NT2/D1 (cell line): ENCODE measurements at regions not wholly inside any gene's neighbourhood (a gene's known extent, or its start where the extent isn't known, plus 50 kb on each side); places are given as distances from the start of the nearest gene placed in this dataset.
"Not testable (repeated sequence)": the region's sequence is repeated elsewhere in the genome, so short reads cannot be mapped to it uniquely, and the experiment has no call there.

Source experiments
- DNase-seq: peaks from one replicate; pipeline ENCODE4 v3.0.0-alpha.2; 2011; ENCODE audit warnings: low read depth, low spot score
- H3K27me3 ChIP-seq: 2 replicates; pipeline ENCODE4 v1.6.0; 2011; ENCODE audit warnings: mild to moderate bottlenecking; ENCODE audit not compliant: insufficient read length, insufficient read depth
- H3K36me3 ChIP-seq: 2 replicates; pipeline ENCODE4 v1.6.1; 2011; ENCODE audit warnings: mild to moderate bottlenecking, low read length, mixed read lengths; ENCODE audit not compliant: insufficient read depth, insufficient read length
- H3K4me1 ChIP-seq: 2 replicates; pipeline ENCODE4 v1.5.1; 2011; ENCODE audit not compliant: insufficient read depth, insufficient read length
- H3K4me3 ChIP-seq: 2 replicates; pipeline ENCODE4 v1.5.1; 2011; ENCODE audit warnings: low read depth; ENCODE audit not compliant: insufficient read length
- H3K9ac ChIP-seq: 2 replicates; pipeline ENCODE4 v1.6.0; 2011; ENCODE audit warnings: low read depth; ENCODE audit not compliant: insufficient read length
- H3K9me3 ChIP-seq: 2 replicates; pipeline ENCODE4 v1.5.1; 2011; ENCODE audit warnings: mild to moderate bottlenecking, low read length; ENCODE audit not compliant: insufficient read depth
- SUZ12 ChIP-seq: IDR thresholded peaks from 2 replicates; pipeline ENCODE4 v1.6.1; 2011; ENCODE audit not compliant: insufficient read length, insufficient read depth; ENCODE audit errors: extremely low read depth
- YY1 ChIP-seq: IDR thresholded peaks from 2 replicates; pipeline ENCODE4 v1.6.1; 2011; ENCODE audit not compliant: insufficient read length, insufficient read depth
- ZNF274 ChIP-seq: IDR thresholded peaks from 2 replicates; pipeline ENCODE4 v1.6.1; 2011; ENCODE audit warnings: mild to moderate bottlenecking, low read depth, low read length

DNA sequence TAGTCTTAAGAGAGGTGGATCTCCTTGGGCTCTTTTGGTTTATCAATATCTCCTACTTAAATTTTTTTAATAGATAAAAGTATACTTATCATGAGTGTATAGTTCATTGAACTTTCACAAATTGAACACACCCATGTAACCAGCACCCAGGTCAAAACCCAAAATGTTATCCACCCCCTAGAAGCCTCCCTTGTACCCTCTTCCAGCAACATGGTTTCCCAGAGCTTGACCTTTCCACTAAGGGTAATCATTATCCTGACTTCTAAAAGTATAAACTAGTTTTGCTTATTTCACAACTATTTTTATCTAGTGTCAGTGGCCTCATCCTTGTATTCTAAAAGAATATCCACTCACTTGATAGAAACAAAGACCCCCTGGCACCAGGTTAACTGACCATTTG is 106.8 kb downstream of the MDH1 start:
- Histone ChIP-seq H3K9ac (no peak overlapping the region), H3K27me3 (no peaks in the 10 kb centered on the region), H3K4me3 (no peak overlapping the region), H3K9me3 (no peaks in the 10 kb centered on the region), H3K4me1 (no peaks in the 10 kb centered on the region), H3K36me3 (no peaks in the 10 kb centered on the region)
- no peak for DNase-seq
- TF ChIP-seq SUZ12 (no peak), YY1 (no peak), ZNF274 (no peak)

DNA sequence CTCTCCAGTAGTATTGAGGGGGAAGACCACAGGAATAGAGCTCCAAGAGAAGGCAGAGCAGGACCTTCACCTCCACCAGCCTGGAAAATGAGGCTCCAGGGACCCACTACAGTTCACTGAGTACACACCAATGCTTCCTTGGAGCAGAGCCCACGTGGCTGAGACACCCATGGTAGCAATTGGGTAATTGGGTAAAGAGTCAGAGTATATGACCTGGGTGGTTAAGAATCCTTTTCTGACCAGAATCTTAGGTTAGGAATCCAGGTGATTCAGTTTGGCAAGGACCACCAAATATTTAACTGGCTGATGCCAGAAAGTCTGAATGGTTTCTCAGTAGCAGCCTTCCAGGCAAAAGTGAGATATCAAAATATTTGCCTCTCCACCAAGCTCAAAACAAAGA is 107.7 kb downstream of the MDH1 start:
- no peak overlapping the region for H3K9ac ChIP-seq
- no peak for DNase-seq

GRCh38 chr2:63697160-63697559 is 108.4 kb downstream of the MDH1 start:
- no peak overlapping the region for H3K9ac ChIP-seq
- H3K36me3 ChIP-seq, result no peaks in the 10 kb centered on the region
- H3K27me3 ChIP-seq, result no peaks in the 10 kb centered on the region
- H3K9me3 ChIP-seq, result no peaks in the 10 kb centered on the region
- TF ChIP-seq YY1, result no peak
- no peak for TF ChIP-seq SUZ12
- no peak for TF ChIP-seq ZNF274
- no peak for DNase-seq
- H3K4me1 ChIP-seq, result no peaks in the 10 kb centered on the region
- no peak overlapping the region for H3K4me3 ChIP-seq

More for the DNA sequence above, 107.7 kb downstream of the MDH1 start:
- Histone ChIP-seq H3K36me3 (no peaks in the 10 kb centered on the region), H3K4me1 (no peaks in the 10 kb centered on the region), H3K9me3 (no peaks in the 10 kb centered on the region), H3K27me3 (no peaks in the 10 kb centered on the region), H3K4me3 (no peak overlapping the region)
- TF ChIP-seq YY1 (no peak), SUZ12 (no peak), ZNF274 (no peak)

DNA sequence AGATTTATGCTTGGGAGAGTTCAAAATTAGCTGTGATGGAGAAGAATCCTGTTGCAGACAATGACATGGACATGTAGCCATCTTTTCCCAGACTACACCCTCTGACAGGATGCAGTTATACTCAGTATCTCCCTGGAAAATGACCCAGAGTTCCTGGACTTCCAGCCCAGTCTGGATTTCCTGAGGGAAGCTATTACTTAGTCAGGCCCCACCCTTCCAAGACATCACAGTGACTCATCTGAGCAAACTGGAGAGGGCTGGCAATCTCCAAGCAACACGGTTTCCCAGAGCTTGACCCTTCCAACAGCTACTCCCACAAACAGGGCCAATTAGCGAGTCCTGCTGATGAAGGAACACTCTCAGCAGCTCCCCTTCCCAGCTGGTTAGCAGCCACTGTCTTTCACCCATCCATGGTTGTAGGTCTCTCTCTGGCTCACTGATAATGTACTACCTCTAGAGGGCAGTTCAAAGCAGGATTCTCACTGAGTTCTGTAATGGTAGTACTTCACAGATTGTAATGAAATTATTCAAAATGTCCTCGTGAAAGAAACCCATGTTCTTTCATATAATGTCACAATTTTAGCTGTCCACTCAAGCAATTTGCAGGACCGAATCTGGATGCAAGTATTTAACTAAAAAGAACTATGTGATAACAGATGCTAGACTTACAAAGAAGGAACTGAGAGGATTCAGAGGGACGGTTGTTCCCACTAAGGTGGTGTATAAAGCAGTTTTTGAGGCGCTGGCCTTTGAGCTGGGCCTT is 110.2 kb downstream of the MDH1 start:
- DNase-seq, result peak; percentile 38
- no peaks in the 10 kb centered on the region for H3K36me3 ChIP-seq
- H3K4me3 ChIP-seq, result no peak overlapping the region
- no peaks in the 10 kb centered on the region for H3K9me3 ChIP-seq
- no peaks in the 10 kb centered on the region for H3K27me3 ChIP-seq
- H3K4me1 ChIP-seq, result no peaks in the 10 kb centered on the region
- TF ChIP-seq YY1 (no peak), SUZ12 (no peak), ZNF274 (no peak)
- H3K9ac ChIP-seq, result no peak overlapping the region

DNA sequence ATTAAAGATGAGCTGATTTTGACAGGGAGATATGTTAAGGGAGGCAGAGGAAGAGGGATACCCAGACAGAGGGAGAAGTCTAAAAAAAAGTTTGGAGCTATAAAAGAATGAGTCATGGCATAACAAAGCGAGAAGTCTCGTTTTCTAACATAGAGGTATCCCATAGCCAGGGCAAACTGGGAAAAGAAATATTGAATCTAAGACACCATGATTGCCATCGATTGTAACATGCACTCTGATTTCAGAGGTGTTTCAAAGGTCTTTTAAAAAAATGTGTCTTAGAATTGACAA is 110.7 kb downstream of the MDH1 start:
- no peaks in the 10 kb centered on the region for H3K36me3 ChIP-seq
- no peaks in the 10 kb centered on the region for H3K27me3 ChIP-seq
- no peak for DNase-seq
- no peaks in the 10 kb centered on the region for H3K9me3 ChIP-seq
- H3K4me1 ChIP-seq, result no peaks in the 10 kb centered on the region
- TF ChIP-seq ZNF274, result no peak
- no peak for TF ChIP-seq SUZ12
- no peak for TF ChIP-seq YY1
- H3K9ac ChIP-seq, result no peak overlapping the region
- no peak overlapping the region for H3K4me3 ChIP-seq

GRCh38 chr2:63700271-63700670 is 111.5 kb downstream of the MDH1 start:
- Histone ChIP-seq H3K36me3 (no peaks in the 10 kb centered on the region), H3K4me3 (no peak overlapping the region), H3K4me1 (no peaks in the 10 kb centered on the region), H3K9me3 (no peaks in the 10 kb centered on the region), H3K9ac (no peak overlapping the region), H3K27me3 (no peaks in the 10 kb centered on the region)
- TF ChIP-seq ZNF274 (no peak), SUZ12 (no peak), YY1 (no peak)
- DNase-seq, result no peak

DNA sequence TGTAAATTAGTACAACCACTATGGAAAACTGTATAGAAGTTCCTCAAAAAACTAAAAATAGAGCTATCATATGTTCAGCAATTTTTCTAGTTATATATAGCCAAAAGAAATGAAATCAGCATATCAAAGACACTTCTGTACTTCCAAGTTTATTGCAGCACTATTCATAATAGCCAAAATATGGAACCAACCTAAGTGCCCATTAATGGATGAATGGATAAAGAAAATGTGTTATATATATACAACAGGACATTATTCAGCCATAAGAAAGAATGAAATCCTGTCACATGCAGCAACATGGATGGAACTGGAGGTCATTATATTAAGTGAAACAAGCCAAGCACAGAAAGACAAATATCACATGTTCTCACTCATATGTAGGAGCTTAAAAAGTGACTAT is 112.6 kb downstream of the MDH1 start:
- H3K36me3 ChIP-seq, result no peaks in the 10 kb centered on the region
- TF ChIP-seq ZNF274 (no peak), YY1 (no peak), SUZ12 (no peak)
- no peak for DNase-seq

DNA sequence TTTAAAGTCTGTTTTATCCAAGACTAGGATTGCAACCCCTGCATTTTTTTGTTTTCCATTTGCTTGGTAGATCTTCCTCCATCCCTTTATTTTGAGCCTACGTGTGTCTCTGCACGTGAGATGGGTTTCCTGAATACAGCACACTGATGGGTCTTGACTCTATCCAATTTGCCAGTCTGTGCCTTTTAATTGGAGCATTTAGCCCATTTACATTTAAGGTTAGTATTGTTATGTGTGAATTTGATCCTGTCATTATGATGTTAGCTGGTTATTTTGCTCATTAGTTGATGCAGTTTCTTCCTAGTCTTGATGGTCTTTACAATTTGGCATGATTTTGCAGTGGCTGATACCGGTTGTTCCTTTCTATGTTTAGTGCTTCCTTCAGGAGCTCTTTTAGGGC is 117.3 kb downstream of the MDH1 start:
- H3K27me3 ChIP-seq, H3K36me3 ChIP-seq, H3K4me1 ChIP-seq, H3K9me3 ChIP-seq, H3K9ac ChIP-seq, H3K4me3 ChIP-seq, DNase-seq: not testable (repeated sequence)

More for the DNA sequence above, 112.6 kb downstream of the MDH1 start:
- no peaks in the 10 kb centered on the region for H3K9me3 ChIP-seq
- no peak overlapping the region for H3K9ac ChIP-seq
- no peaks in the 10 kb centered on the region for H3K27me3 ChIP-seq
- H3K4me3 ChIP-seq, result no peak overlapping the region
- H3K4me1 ChIP-seq, result no peaks in the 10 kb centered on the region
